Prostate gland (tissue), 2 donors: ENCODE measurements at regions not wholly inside any gene's neighbourhood (a gene's known extent, or its start where the extent isn't known, plus 50 kb on each side); places are given as distances from the start of the nearest gene placed in this dataset.

Experiments used
- POLR2A ChIP-seq: fragments of 450-650 bp; IDR thresholded peaks from one replicate; pipeline ENCODE4 v1.6.1; 2016; ENCODE audit warnings: antibody characterized with exemption, mild to moderate bottlenecking
- POLR2AphosphoS5 ChIP-seq: sonication (generic); formaldehyde crosslinking; IDR thresholded peaks from one replicate; pipeline ENCODE4 v1.6.1; 2017; ENCODE audit warnings: antibody characterized with exemption
- TF ChIP-seq, protein P1 (sequence below), 4 experiments: fragments of 200-600 bp in 2 of 4; fragments of 450-650 bp in 2 of 4; sonication (generic) in 2 of 4; IDR thresholded peaks; 1 replicate in 3 of 4; 2 replicates in 1 of 4; pipeline ENCODE4 v1.5.1; 2016 to 2019; ENCODE audit warnings: antibody characterized with exemption in 4 of 4, mild to moderate bottlenecking in 2 of 4, moderate library complexity in 2 of 4

DNA sequence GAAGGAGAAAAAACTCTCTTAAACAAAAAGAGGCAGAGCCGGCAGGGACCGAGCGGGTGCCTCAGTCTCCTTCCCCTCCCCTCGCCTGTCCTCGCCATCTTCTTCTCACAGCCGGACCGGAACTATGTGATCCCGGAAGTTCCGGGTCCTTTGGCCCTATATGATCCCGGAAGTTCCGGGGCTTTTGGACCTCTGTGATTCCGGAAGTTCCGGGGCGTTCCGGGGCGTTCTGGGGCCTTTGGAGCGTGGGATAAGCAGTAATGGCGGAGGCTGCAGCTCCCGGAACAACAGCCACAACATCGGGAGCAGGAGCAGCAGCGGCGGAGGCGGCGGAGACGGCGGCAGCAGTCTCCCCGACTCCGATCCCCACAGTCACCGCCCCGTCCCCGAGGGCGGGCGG is 98.9 kb upstream of the MED14 start:
- TF ChIP-seq POLR2A (no peak), POLR2AphosphoS5 (no peak)
- TF ChIP-seq, protein P1, sequence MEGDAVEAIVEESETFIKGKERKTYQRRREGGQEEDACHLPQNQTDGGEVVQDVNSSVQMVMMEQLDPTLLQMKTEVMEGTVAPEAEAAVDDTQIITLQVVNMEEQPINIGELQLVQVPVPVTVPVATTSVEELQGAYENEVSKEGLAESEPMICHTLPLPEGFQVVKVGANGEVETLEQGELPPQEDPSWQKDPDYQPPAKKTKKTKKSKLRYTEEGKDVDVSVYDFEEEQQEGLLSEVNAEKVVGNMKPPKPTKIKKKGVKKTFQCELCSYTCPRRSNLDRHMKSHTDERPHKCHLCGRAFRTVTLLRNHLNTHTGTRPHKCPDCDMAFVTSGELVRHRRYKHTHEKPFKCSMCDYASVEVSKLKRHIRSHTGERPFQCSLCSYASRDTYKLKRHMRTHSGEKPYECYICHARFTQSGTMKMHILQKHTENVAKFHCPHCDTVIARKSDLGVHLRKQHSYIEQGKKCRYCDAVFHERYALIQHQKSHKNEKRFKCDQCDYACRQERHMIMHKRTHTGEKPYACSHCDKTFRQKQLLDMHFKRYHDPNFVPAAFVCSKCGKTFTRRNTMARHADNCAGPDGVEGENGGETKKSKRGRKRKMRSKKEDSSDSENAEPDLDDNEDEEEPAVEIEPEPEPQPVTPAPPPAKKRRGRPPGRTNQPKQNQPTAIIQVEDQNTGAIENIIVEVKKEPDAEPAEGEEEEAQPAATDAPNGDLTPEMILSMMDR (IDR thresholded peaks at IDR 0.05) = no peak
